UCSD-AML1 (cell line): ENCODE measurements at regions not wholly inside any gene's neighbourhood (a gene's known extent, or its start where the extent isn't known, plus 50 kb on each side); places are given as distances from the start of the nearest gene placed in this dataset.

ENCODE experiments used
- DNase-seq: peaks from one replicate; lab custom pipeline; 2025; ENCODE audit not compliant: unreplicated experiment; lab: John Stamatoyannopoulos, UW

DNA sequence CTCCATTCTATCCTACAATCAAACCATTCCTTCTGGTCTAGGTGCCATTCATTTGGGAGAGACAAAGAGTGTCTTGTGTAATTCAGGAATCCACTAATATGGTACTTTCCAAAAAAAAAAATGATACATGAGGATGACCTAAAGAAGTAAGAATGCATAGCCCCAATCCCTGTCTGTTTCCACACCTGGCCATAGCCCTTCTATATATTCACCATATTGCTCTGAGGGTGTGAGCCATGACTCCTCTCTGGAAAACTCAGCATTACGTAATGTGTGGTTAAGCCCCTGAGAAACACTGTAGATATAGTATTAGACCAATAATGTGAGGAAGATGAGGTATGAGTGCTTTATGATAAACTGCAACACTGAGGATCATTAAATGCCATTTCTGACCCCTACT lies 592.7 kb downstream of the INHBA start:
- DNase-seq: no peak

GRCh38 chr7:41108821-41109220 lies 594.1 kb downstream of the INHBA start:
- DNase-seq: no peak

GRCh38 chr7:41107938-41108448 lies 594.9 kb downstream of the INHBA start:
- DNase-seq: no peak

DNA sequence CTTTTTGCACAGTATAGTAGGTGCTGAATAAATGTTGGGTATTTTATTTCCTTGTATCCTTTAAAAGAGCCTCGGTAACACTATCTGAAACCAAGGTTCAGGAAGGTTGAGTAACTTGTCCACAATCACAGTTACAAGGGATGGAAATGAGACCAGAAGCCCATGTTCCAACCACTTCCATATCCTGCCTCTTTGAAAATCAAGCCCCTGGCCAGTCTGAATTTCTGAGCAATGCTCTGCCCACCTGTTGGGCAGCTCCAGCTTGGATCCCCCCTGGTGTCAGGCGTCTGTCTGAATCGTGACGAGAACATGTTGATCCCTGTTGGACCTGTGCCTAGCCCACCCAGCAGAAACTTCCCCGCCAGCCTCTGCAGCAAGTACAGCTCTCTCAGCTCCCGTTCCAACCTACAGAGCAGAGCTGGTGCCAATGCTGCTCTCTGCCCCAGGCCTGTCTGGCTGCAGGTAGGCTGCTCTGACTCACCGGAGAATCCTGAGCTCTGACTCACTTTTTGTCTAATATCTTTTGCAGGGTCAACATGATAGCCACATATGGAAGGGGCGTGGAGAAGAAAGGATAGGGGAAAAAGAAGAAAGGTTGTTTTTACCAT lies 595.5 kb downstream of the INHBA start:
- no peak for DNase-seq

DNA sequence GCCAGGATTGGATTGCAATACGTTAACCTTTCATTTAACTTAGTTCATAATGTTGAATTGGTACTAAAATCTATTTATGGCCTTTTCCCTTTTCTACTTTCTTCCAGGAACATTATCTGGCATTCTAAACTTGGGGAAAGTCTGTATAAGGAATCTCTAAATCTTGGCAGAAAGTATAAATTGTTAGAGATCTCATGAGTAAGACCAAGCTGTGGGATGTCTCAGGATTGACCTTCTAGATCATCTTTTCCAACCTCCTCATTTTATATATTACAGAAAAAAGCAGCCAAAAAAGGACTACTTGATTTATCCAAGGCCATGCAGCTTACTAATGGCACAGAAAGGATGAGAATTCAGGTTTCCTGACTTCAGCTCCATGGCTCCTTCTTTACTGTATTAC lies 598.3 kb downstream of the INHBA start:
- DNase-seq: no peak

- DNase-seq: no peak
These were observed 599.6 kb downstream of the INHBA start for GRCh38 chr7:41103331-41103730.

DNA sequence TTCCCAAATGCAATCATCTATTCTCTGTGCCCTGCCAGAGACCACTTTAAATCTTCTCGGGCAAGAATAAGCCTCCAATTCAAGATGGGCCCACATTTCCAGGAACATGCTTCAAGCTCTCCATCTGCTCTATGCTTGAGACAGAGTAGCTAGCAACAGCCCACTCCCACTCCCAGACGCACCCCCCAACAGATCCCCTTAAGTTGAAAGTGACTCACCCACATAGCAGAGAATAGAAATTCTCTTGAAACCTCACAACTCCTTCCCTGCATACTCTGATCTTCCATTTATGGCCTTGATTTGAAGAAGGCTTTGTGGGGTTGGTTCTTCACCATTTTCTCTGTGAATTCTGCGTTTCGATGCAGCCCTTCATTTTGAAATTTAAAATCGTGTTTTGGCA lies 604.0 kb downstream of the INHBA start:
- DNase-seq: no peak

DNA sequence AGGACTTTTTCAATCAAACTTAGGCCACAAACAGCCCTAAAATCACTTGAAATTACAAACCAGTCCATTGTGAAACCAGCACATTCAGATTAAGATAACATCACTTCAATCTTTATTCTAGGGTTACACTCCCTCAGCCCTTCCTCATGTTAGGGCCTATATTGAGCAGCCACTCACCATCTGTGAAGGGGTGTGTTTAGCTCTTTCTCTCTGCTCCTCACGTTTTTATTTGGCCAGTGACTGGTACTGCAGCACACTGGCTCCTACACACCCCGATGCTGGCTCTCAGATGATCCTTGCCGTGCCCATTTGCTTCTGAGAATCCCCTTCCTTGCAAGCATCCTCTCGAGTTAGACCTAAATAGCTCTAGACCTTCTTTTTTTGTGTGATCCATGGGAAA lies 604.5 kb downstream of the INHBA start:
- DNase-seq: no peak

- DNase-seq: no peak
These were observed 605.4 kb downstream of the INHBA start for GRCh38 chr7:41097501-41097900.

GRCh38 chr7:41096917-41097316 lies 606.0 kb downstream of the INHBA start:
- no peak for DNase-seq

DNA sequence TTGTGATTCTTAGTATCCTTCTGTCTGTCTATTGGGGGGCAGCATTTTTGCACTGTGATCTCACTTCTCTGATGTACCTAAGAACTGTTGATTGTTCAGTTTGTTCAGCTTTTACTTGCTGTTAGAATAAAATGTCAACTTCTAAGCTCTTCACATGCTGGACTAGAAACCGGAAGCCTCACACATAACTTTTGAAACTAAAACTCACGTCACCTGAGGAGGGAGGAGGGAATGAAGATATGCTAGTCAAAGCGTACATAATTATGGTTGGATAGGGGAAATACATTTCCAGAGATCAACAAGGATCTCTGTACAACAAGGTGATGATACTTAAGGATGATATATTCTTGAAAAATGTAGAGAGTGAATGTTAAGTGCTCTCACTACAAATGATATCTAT lies 609.7 kb downstream of the INHBA start:
- DNase-seq: no peak

- no peak for DNase-seq
These were observed 617.6 kb downstream of the INHBA start for GRCh38 chr7:41085244-41085643.

- DNase-seq: no peak
These were observed 618.5 kb downstream of the INHBA start for GRCh38 chr7:41084381-41084780.

- DNase-seq: no peak
These were observed 633.3 kb downstream of the INHBA start for GRCh38 chr7:41069635-41070034.

- no peak for DNase-seq
These were observed 635.3 kb downstream of the INHBA start for GRCh38 chr7:41067576-41067975.

GRCh38 chr7:41065663-41066062 lies 637.2 kb downstream of the INHBA start:
- no peak for DNase-seq

DNA sequence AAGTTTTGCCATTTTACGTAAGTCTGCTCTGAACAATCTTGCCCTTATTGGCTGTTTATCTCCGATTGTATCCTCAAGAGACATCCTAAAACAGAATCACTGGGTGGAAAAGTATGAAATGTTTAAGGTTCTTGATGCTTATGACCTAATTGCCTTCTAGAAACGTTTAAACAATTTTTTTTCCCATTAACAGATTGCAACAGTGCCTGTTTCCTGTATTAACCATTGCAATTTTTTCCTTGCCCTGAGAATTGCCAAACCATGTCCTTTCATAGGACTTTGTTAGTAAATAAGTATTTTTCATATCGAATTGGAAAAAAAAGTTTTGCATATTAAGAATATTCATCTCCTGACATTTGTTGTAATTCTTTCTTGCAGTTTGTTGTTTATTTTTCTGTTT lies 639.8 kb downstream of the INHBA start:
- no peak for DNase-seq

GRCh38 chr7:41060796-41061195 lies 642.1 kb downstream of the INHBA start:
- no peak for DNase-seq

DNA sequence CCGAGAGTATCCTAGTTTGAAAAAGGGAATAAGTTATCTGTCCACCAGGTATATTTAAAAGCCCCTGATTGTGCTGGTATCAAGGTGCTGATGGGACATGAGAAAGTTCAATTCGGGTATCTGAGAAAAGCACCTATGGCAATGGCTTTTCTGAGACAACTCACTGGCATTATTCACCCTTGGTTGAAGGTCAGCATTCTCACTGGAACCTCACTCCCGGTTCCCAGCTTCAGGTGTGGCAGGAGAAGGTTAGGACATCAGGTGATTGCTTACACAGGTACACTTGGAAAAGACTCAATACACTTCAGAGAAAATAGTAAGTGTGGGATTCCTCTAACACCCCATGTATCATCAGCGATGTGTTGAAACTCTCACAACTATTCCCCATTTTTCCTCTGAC lies 643.1 kb downstream of the INHBA start:
- DNase-seq: no peak

- DNase-seq: no peak
These were observed 643.7 kb downstream of the INHBA start for GRCh38 chr7:41058986-41059741.

- no peak for DNase-seq
These were observed 647.8 kb downstream of the INHBA start for GRCh38 chr7:41054960-41055661.

DNA sequence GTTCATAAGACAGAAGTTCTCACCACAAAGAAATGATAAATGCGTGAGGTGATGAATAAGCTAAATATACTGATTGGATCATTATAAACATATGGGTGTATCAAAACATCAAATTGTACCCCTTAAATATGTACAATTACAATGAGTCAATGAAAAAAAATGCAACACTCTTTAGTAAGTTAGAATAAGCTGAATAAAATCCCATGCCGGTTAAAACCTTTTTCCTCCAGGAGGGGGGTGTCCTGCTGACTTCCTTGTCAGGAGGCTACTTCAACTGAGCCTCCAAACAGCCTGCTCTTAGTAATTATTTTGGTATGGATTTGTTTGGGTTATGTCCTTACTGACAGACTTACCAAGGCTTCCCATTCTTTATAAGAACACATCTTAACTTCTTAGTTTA lies 649.1 kb downstream of the INHBA start:
- no peak for DNase-seq
